ENCODE measurements at regions not wholly inside any gene's neighbourhood (a gene's known extent, or its start where the extent isn't known, plus 50 kb on each side); places are given as distances from the start of the nearest gene placed in this dataset.

DNA sequence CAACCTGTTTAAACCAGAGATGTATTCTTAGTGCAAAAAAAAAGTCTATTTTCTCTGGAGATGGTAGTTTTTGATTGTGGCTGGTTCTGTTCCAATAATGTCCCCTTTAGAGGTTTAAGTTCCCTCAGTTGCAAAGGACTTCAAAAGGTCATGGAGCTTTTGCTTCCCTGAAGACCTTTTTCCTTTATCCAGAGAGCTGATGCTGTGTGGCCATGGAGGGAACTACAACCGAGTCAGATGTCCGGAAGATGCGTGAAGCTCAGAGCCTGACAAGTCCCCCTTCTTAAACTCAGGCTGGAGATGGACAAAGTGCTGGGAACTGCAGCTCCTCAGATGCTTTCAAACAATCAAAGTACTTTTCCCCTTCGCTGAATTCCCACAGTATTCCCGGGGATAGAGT, 176.1 kb downstream of the TMEM18 start:
- WGBS, 2 donors: 59 to 67% methylated on average over 5 of the region's 5 CpGs
- no peak overlapping the region for H3K4me3 ChIP-seq (ENCODE audit: low read depth, poor library complexity, severe bottlenecking)
- DNase-seq (ENCODE audit: low spot score in 2 of 2): peak in 1 of 2 donors; percentile 26
- TF ChIP-seq POLR2A (IDR thresholded peaks at IDR 0.05): no peak
- TF ChIP-seq, protein P1, sequence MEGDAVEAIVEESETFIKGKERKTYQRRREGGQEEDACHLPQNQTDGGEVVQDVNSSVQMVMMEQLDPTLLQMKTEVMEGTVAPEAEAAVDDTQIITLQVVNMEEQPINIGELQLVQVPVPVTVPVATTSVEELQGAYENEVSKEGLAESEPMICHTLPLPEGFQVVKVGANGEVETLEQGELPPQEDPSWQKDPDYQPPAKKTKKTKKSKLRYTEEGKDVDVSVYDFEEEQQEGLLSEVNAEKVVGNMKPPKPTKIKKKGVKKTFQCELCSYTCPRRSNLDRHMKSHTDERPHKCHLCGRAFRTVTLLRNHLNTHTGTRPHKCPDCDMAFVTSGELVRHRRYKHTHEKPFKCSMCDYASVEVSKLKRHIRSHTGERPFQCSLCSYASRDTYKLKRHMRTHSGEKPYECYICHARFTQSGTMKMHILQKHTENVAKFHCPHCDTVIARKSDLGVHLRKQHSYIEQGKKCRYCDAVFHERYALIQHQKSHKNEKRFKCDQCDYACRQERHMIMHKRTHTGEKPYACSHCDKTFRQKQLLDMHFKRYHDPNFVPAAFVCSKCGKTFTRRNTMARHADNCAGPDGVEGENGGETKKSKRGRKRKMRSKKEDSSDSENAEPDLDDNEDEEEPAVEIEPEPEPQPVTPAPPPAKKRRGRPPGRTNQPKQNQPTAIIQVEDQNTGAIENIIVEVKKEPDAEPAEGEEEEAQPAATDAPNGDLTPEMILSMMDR (IDR thresholded peaks at IDR 0.05): no peak
- intact Hi-C loops (cut with DNase I; ENCODE audit: low total_unique reads): no loop called here

DNA sequence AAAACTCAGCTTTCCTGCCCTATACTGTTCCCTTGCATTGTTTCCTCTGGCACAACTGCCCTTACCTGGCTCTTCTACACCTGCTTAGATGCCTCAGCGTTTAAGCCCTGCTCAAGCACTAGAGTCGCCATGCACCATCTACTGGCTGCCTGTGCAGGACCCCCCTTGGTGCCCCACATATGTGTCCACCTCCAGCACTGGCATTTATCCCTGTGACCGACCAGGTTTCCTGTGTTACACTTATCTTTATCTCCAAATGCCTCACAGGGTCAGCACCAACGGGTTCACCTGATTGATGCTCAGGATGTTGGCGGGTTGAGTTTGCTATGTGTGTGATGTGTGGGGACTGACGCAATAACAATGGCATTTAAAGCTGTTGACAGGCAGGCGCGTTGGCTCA, 177.5 kb downstream of the TMEM18 start:
- intact Hi-C loops (cut with DNase I; ENCODE audit: low total_unique reads): no loop called here
- WGBS, 2 donors: 79 to 90% methylated on average over 8 of the region's 8 CpGs
- TF ChIP-seq, protein P1 (IDR thresholded peaks at IDR 0.05): no peak
- no peak for TF ChIP-seq POLR2A (IDR thresholded peaks at IDR 0.05)
- DNase-seq (ENCODE audit: low spot score in 2 of 2): peak in 1 of 2 donors; percentile 32
- H3K4me3 ChIP-seq (ENCODE audit: low read depth, poor library complexity, severe bottlenecking): no peak overlapping the region

DNA sequence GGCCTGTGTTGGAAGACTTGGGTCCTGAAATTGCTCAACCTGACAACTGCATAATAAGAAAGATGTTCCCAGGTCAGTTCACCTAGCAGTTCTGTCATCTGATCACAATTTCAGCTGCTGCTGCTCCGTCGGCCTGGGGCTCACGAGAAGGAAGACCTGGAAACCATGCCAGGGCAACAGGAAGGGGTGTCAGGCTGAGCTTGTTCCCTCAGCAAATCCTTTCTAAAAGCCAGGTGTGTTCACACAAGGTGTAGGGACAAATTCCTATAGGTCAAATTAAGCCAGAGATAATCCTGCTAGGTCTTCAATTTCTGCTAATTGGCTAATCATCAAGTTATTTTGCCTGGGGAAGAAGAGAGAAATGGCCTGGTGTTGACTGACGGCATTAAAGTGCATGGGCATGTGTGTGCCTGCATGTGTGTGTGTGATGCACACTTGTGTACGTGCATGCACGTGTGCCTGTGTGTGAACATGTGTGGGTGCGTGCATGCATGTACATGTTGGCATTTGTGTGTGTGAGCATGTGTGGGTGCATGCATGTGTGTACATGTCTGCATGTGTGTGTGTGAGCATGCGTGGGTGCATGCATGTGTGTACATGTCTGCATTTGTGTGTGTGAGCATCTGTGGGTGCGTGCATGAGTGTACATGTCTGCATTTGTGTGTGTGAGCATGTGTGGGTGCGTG, 178.6 kb downstream of the TMEM18 start:
- intact Hi-C loops (cut with DNase I; ENCODE audit: low total_unique reads): no loop called here
- DNase-seq (ENCODE audit: low spot score in 2 of 2): peak in 1 of 2 donors; percentile 34
- WGBS, 2 donors: 71% methylated on average over 10 of the region's 10 CpGs

DNA sequence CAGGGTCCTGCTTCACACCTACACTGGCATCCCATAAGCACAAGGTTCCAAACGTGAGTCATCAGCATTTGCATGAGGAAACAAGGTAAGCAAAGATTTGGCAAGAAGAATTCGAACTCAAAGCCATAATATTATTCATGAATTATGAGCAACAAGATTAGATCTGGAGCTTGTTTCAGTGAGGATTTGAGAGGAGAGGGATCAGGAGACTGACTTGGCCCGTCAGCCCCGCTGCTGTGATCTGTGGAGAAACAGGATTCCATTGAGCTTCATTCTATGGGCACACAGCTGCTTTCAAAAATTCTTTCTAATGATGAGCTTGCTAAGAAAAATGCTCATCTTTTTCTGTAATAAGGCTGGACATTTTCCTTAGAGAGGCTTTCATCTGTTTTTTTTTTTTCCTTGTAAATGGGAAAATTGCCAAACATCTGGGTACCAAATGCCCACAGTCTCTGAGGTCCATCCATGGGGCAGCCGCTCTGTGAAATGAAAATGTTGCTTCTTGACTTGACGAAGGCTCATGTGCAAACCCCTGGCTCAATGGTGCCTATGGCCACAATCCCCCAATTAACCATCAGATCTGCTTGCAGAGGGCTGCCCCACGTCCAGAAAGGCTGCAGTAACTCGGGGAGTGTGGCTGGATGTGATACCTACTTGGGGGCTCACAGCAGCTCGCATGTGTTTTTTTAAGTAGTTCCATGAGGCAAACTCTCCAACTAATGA, 179.3 kb downstream of the TMEM18 start:
- WGBS, 2 donors: 56 to 66% methylated on average over 9 of the region's 9 CpGs
- intact Hi-C loops (cut with DNase I; ENCODE audit: low total_unique reads): no loop called here
- H3K4me3 ChIP-seq (ENCODE audit: low read depth, poor library complexity, severe bottlenecking): no peak overlapping the region
- no peak for TF ChIP-seq POLR2A (IDR thresholded peaks at IDR 0.05)
- DNase-seq (ENCODE audit: low spot score in 2 of 2): peak in 1 of 2 donors; percentile 66

More for the DNA sequence above, 178.6 kb downstream of the TMEM18 start:
- no peak overlapping the region for H3K4me3 ChIP-seq (ENCODE audit: low read depth, poor library complexity, severe bottlenecking)
- TF ChIP-seq POLR2A (IDR thresholded peaks at IDR 0.05): no peak
- TF ChIP-seq, protein P1 (IDR thresholded peaks at IDR 0.05): no peak

DNA sequence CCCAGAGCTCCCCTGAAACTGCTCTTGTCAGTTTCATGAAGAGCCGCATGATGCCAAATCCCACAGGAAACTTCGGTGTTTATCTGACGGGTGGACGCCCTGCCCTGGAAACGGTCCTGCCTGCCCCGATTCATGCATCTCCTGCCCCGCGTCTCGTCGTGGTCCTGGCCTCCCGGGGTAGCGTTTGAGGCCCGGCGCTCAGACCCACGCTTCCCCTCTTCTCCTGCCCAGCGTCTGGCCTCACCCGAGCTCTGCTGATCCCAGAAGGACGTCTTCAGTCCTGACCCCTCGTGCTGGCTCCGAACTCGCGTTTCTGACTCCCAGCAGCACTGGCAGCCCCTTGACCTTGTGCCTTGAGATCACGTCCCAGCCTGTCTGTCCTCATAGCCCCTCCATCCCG, 180.5 kb downstream of the TMEM18 start:
- 84 to 91% methylated on average over 24 of the region's 24 CpGs for WGBS, 2 donors
- peak in 1 of 2 donors; percentile 83 for DNase-seq (ENCODE audit: low spot score in 2 of 2)
- intact Hi-C loops (cut with DNase I; ENCODE audit: low total_unique reads): no loop called here
- H3K4me3 ChIP-seq (ENCODE audit: low read depth, poor library complexity, severe bottlenecking): no peak overlapping the region
- TF ChIP-seq, protein P1 (IDR thresholded peaks at IDR 0.05): no peak
- no peak for TF ChIP-seq POLR2A (IDR thresholded peaks at IDR 0.05)

DNA sequence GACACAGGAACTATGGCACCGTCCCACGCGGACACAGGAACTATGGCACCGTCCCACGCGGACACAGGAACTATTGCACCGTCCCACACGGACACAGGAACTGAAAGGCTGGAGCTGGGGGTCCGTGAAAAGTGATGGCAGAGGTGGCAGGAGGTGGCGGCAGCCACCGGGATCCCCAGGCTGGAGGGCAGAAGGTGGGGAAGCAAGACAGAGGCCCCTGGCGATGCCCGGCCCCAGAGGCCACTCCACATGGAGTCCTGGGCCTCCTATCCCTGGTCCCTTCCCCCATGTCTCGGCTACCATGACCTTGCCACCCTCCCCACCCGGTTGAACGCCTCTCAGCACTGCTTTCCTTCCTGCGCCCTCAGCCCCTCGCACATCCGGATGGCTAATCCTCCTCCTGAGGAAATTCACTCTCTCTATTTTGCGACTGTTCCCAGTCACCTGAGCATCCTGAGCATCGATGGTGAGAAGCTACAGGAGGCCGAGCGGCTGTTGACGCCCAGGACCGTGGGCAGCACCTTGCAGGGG, 181.4 kb downstream of the TMEM18 start:
- WGBS, 2 donors: 92 to 95% methylated on average over 24 to 25 of the region's 25 CpGs
- DNase-seq (ENCODE audit: low spot score in 2 of 2): peak in 1 of 2 donors; percentile 57
- H3K4me3 ChIP-seq (ENCODE audit: low read depth, poor library complexity, severe bottlenecking): no peak overlapping the region
- TF ChIP-seq, protein P1 (IDR thresholded peaks at IDR 0.05): no peak
- TF ChIP-seq POLR2A (IDR thresholded peaks at IDR 0.05): no peak
- intact Hi-C loops (cut with DNase I; ENCODE audit: low total_unique reads): no loop called here
